ENCODE measurements at regions not wholly inside any gene's neighbourhood (a gene's known extent, or its start where the extent isn't known, plus 50 kb on each side); places are given as distances from the start of the nearest gene placed in this dataset.

- no peak overlapping the region for H3K27ac ChIP-seq (ENCODE audit: low read depth, low read length)
- Mint-ChIP-seq H3K27ac (ENCODE audit: unreplicated experiment) (no peak overlapping the region), H3K9me3 (ENCODE audit: unreplicated experiment) (no peaks in the 10 kb centered on the region), H3K27me3 (ENCODE audit: low read depth, unreplicated experiment) (peaks cover 27% of the 10 kb centered on the region), H3K4me1 (ENCODE audit: low read depth, unreplicated experiment) (peaks cover under 1% of the 10 kb centered on the region), H3K4me3 (ENCODE audit: unreplicated experiment) (no peak overlapping the region), H3K36me3 (ENCODE audit: low read depth, unreplicated experiment) (no peaks in the 10 kb centered on the region)
- no peaks in the 10 kb centered on the region for H3K9me3 ChIP-seq (ENCODE audit: insufficient read depth, low read depth, low read length)
- FAIRE-seq: no peak
- H3K4me3 ChIP-seq (ENCODE audit: insufficient read depth, low read depth, low read length): no peak overlapping the region
- no peaks in the 10 kb centered on the region for H3K36me3 ChIP-seq (ENCODE audit: insufficient read depth, low read length)
- H3K79me2 ChIP-seq (ENCODE audit: insufficient read depth, low read length): no peaks in the 10 kb centered on the region
- no peak for DNase-seq (ENCODE audit: low read depth)
- TF ChIP-seq CTCF (IDR thresholded peaks at IDR 0.05; ENCODE audit: insufficient read depth, low read depth, low read length) (no peak), EZH2 (IDR thresholded peaks at IDR 0.05; ENCODE audit: insufficient read depth, low read length) (no peak)
- no peaks in the 10 kb centered on the region for H4K20me1 ChIP-seq (ENCODE audit: insufficient read depth, low read length)
- H2AFZ ChIP-seq (ENCODE audit: low read depth, low read length): no peak overlapping the region
- no peak overlapping the region for H3K4me2 ChIP-seq (ENCODE audit: low read length)
- no peak overlapping the region for H3K9ac ChIP-seq (ENCODE audit: low read length)
- no peaks in the 10 kb centered on the region for H3K4me1 ChIP-seq (ENCODE audit: insufficient read depth, low read length)
- H3K27me3 ChIP-seq (ENCODE audit: insufficient read depth, low read length): no peaks in the 10 kb centered on the region
Observed at GRCh38 chr15:25619761-25620160, 180.9 kb upstream of the UBE3A start.

- no peaks in the 10 kb centered on the region for H4K20me1 ChIP-seq (ENCODE audit: insufficient read depth, low read length)
- H3K4me1 ChIP-seq (ENCODE audit: insufficient read depth, low read length): no peaks in the 10 kb centered on the region
- no peaks in the 10 kb centered on the region for H3K9me3 ChIP-seq (ENCODE audit: insufficient read depth, low read depth, low read length)
- FAIRE-seq (no peak), DNase-seq (ENCODE audit: low read depth) (no peak)
- no peaks in the 10 kb centered on the region for H3K9me3 Mint-ChIP-seq (ENCODE audit: unreplicated experiment)
- H3K27me3 ChIP-seq (ENCODE audit: insufficient read depth, low read length): no peaks in the 10 kb centered on the region
- H3K36me3 Mint-ChIP-seq (ENCODE audit: low read depth, unreplicated experiment): no peaks in the 10 kb centered on the region
- no peak overlapping the region for H3K4me3 ChIP-seq (ENCODE audit: insufficient read depth, low read depth, low read length)
- H3K4me1 Mint-ChIP-seq (ENCODE audit: low read depth, unreplicated experiment): no peaks in the 10 kb centered on the region
- TF ChIP-seq EZH2 (IDR thresholded peaks at IDR 0.05; ENCODE audit: insufficient read depth, low read length) (no peak), CTCF (IDR thresholded peaks at IDR 0.05; ENCODE audit: insufficient read depth, low read depth, low read length) (no peak)
- peaks cover 27% of the 10 kb centered on the region for H3K27me3 Mint-ChIP-seq (ENCODE audit: low read depth, unreplicated experiment)
- no peak overlapping the region for H3K4me3 Mint-ChIP-seq (ENCODE audit: unreplicated experiment)
- no peak overlapping the region for H3K9ac ChIP-seq (ENCODE audit: low read length)
- no peak overlapping the region for H3K4me2 ChIP-seq (ENCODE audit: low read length)
- H3K27ac ChIP-seq (ENCODE audit: low read depth, low read length): no peak overlapping the region
- no peak overlapping the region for H2AFZ ChIP-seq (ENCODE audit: low read depth, low read length)
- H3K36me3 ChIP-seq (ENCODE audit: insufficient read depth, low read length): no peaks in the 10 kb centered on the region
- H3K27ac Mint-ChIP-seq (ENCODE audit: unreplicated experiment): no peak overlapping the region
- no peaks in the 10 kb centered on the region for H3K79me2 ChIP-seq (ENCODE audit: insufficient read depth, low read length)
Observed at GRCh38 chr15:25619076-25619475, 180.3 kb upstream of the UBE3A start.

GRCh38 chr15:25618161-25618560 lies 179.3 kb upstream of the UBE3A start:
- Histone ChIP-seq H3K4me1 (ENCODE audit: insufficient read depth, low read length) (no peaks in the 10 kb centered on the region), H3K79me2 (ENCODE audit: insufficient read depth, low read length) (no peaks in the 10 kb centered on the region), H3K27ac (ENCODE audit: low read depth, low read length) (no peak overlapping the region), H2AFZ (ENCODE audit: low read depth, low read length) (no peak overlapping the region), H3K9ac (ENCODE audit: low read length) (no peak overlapping the region), H3K4me3 (ENCODE audit: insufficient read depth, low read depth, low read length) (no peak overlapping the region), H3K27me3 (ENCODE audit: insufficient read depth, low read length) (no peaks in the 10 kb centered on the region), H3K4me2 (ENCODE audit: low read length) (no peak overlapping the region), H3K9me3 (ENCODE audit: insufficient read depth, low read depth, low read length) (no peaks in the 10 kb centered on the region), H3K36me3 (ENCODE audit: insufficient read depth, low read length) (no peaks in the 10 kb centered on the region), H4K20me1 (ENCODE audit: insufficient read depth, low read length) (no peaks in the 10 kb centered on the region)
- no peak for FAIRE-seq
- H3K4me1 Mint-ChIP-seq (ENCODE audit: low read depth, unreplicated experiment): no peaks in the 10 kb centered on the region
- H3K27me3 Mint-ChIP-seq (ENCODE audit: low read depth, unreplicated experiment): peaks cover 19% of the 10 kb centered on the region
- TF ChIP-seq EZH2 (IDR thresholded peaks at IDR 0.05; ENCODE audit: insufficient read depth, low read length) (no peak), CTCF (IDR thresholded peaks at IDR 0.05; ENCODE audit: insufficient read depth, low read depth, low read length) (no peak)
- H3K9me3 Mint-ChIP-seq (ENCODE audit: unreplicated experiment): no peaks in the 10 kb centered on the region
- no peak overlapping the region for H3K4me3 Mint-ChIP-seq (ENCODE audit: unreplicated experiment)
- no peak for DNase-seq (ENCODE audit: low read depth)
- H3K36me3 Mint-ChIP-seq (ENCODE audit: low read depth, unreplicated experiment): no peaks in the 10 kb centered on the region
- H3K27ac Mint-ChIP-seq (ENCODE audit: unreplicated experiment): no peak overlapping the region

Measured in astrocyte (in vitro differentiated cells and primary cell).